D341Med (cell line): ENCODE measurements at regions not wholly inside any gene's neighbourhood (a gene's known extent, or its start where the extent isn't known, plus 50 kb on each side); places are given as distances from the start of the nearest gene placed in this dataset.
"Not testable (repeated sequence)": the region's sequence is repeated elsewhere in the genome, so short reads cannot be mapped to it uniquely, and the experiment has no call there.

Experiments
- DNase-seq: peaks from one replicate; pipeline ENCODE4 v3.0.0; 2012; ENCODE audit warnings: low spot score

GRCh38 chr3:176193032-176193730 is 1004.1 kb downstream of the TBL1XR1 start:
- DNase-seq = no peak

GRCh38 chr3:176190755-176191154 is 1006.5 kb downstream of the TBL1XR1 start:
- DNase-seq = peak; percentile 73

GRCh38 chr3:176183181-176183580 is 1014.1 kb downstream of the TBL1XR1 start:
- DNase-seq = no peak

GRCh38 chr3:176174060-176174459 is 1023.2 kb downstream of the TBL1XR1 start:
- DNase-seq = no peak

- no peak for DNase-seq
Measured at GRCh38 chr3:176172492-176172891, 1024.8 kb downstream of the TBL1XR1 start.

- DNase-seq = no peak
Measured at GRCh38 chr3:176167272-176167671, 1030.0 kb downstream of the TBL1XR1 start.

- no peak for DNase-seq
Measured at GRCh38 chr3:176160997-176161396, 1036.3 kb downstream of the TBL1XR1 start.

- no peak for DNase-seq
Measured at GRCh38 chr3:176159796-176160195, 1037.5 kb downstream of the TBL1XR1 start.

GRCh38 chr3:176155012-176155411 is 1042.3 kb downstream of the TBL1XR1 start:
- DNase-seq = no peak

- DNase-seq = no peak
Measured at GRCh38 chr3:176149567-176149966, 1047.7 kb downstream of the TBL1XR1 start.

- no peak for DNase-seq
Measured at GRCh38 chr3:176147251-176147650, 1050.0 kb downstream of the TBL1XR1 start.

- DNase-seq = no peak
Measured at GRCh38 chr3:176141837-176142236, 1055.4 kb downstream of the TBL1XR1 start.

- DNase-seq = no peak
Measured at GRCh38 chr3:176120507-176120906, 1076.8 kb downstream of the TBL1XR1 start.

GRCh38 chr3:176119826-176120225 is 1077.5 kb downstream of the TBL1XR1 start:
- DNase-seq = no peak

GRCh38 chr3:176106380-176106779 is 1090.9 kb downstream of the TBL1XR1 start:
- DNase-seq = no peak

- DNase-seq = no peak
Measured at GRCh38 chr3:176097027-176097426, 1100.3 kb downstream of the TBL1XR1 start.

GRCh38 chr3:176093892-176094291 is 1103.4 kb downstream of the TBL1XR1 start:
- DNase-seq = not testable (repeated sequence)

GRCh38 chr3:176090727-176091126 is 1106.6 kb downstream of the TBL1XR1 start:
- DNase-seq = no peak

GRCh38 chr3:176088962-176089383 is 1108.3 kb downstream of the TBL1XR1 start:
- DNase-seq = no peak

- no peak for DNase-seq
Measured at GRCh38 chr3:176087066-176087697, 1110.1 kb downstream of the TBL1XR1 start.

- DNase-seq = no peak
Measured at GRCh38 chr3:176079785-176080184, 1117.5 kb downstream of the TBL1XR1 start.

- no peak for DNase-seq
Measured at GRCh38 chr3:176078906-176079305, 1118.4 kb downstream of the TBL1XR1 start.

- no peak for DNase-seq
Measured at GRCh38 chr3:176075491-176075890, 1121.8 kb downstream of the TBL1XR1 start.

GRCh38 chr3:176075046-176075445 is 1122.2 kb downstream of the TBL1XR1 start:
- DNase-seq = no peak
